Astrocyte (in vitro differentiated cells and primary cell): ENCODE measurements at regions not wholly inside any gene's neighbourhood (a gene's known extent, or its start where the extent isn't known, plus 50 kb on each side); places are given as distances from the start of the nearest gene placed in this dataset.

Experiments
- DNase-seq: peaks from one replicate; pipeline ENCODE4 v3.0.0-alpha.2; 2010; ENCODE audit warnings: low read depth
- FAIRE-seq: peaks from 2 replicates; lab custom pipeline; 2011; peaks lifted over from hg19 to GRCh38; lab: Jason Lieb, UNC
- H2AFZ ChIP-seq: 2 replicates; pipeline ENCODE4 v1.6.0; 2012; ENCODE audit warnings: low read depth, low read length, inconsistent platforms
- H3K27ac ChIP-seq: 2 replicates; pipeline ENCODE4 v1.5.1; 2011; ENCODE audit warnings: low read depth, low read length, inconsistent platforms
- H3K27me3 ChIP-seq: 2 replicates; pipeline ENCODE4 v1.6.0; 2011; ENCODE audit warnings: low read length, inconsistent platforms; ENCODE audit not compliant: insufficient read depth
- H3K36me3 ChIP-seq: 2 replicates; pipeline ENCODE4 v1.5.1; 2011; ENCODE audit warnings: low read length, inconsistent platforms; ENCODE audit not compliant: insufficient read depth
- H3K4me1 ChIP-seq: 2 replicates; pipeline ENCODE4 v1.5.1; 2011; ENCODE audit warnings: low read length, inconsistent platforms; ENCODE audit not compliant: insufficient read depth
- H3K4me2 ChIP-seq: 2 replicates; pipeline ENCODE4 v1.6.0; 2012; ENCODE audit warnings: low read length, inconsistent platforms
- H3K4me3 ChIP-seq: 2 replicates; pipeline ENCODE4 v1.5.1; 2011; ENCODE audit warnings: low read depth, mild to moderate bottlenecking, low read length, inconsistent platforms; ENCODE audit not compliant: insufficient read depth
- H3K79me2 ChIP-seq: 2 replicates; pipeline ENCODE4 v1.6.0; 2012; ENCODE audit warnings: mild to moderate bottlenecking, low read length, inconsistent platforms; ENCODE audit not compliant: insufficient read depth
- H3K9ac ChIP-seq: 2 replicates; pipeline ENCODE4 v1.6.0; 2012; ENCODE audit warnings: mild to moderate bottlenecking, low read length, inconsistent platforms
- H3K9me3 ChIP-seq: 2 replicates; pipeline ENCODE4 v1.5.1; 2012; ENCODE audit warnings: low read depth, mild to moderate bottlenecking, low read length, inconsistent platforms; ENCODE audit not compliant: insufficient read depth
- H4K20me1 ChIP-seq: 2 replicates; pipeline ENCODE4 v1.6.0; 2012; ENCODE audit warnings: low read length, inconsistent platforms; ENCODE audit not compliant: insufficient read depth
- H3K27ac Mint-ChIP-seq: one replicate; pipeline ENCODE4 v1.8.0; 2021; ENCODE audit warnings: mild to moderate bottlenecking, mixed read lengths; ENCODE audit not compliant: unreplicated experiment
- H3K27me3 Mint-ChIP-seq: one replicate; pipeline ENCODE4 v1.8.0; 2021; ENCODE audit warnings: low read depth, mixed read lengths; ENCODE audit not compliant: unreplicated experiment
- H3K36me3 Mint-ChIP-seq: one replicate; pipeline ENCODE4 v1.8.0; 2021; ENCODE audit warnings: low read depth, mixed read lengths; ENCODE audit not compliant: unreplicated experiment
- H3K4me1 Mint-ChIP-seq: one replicate; pipeline ENCODE4 v1.8.0; 2021; ENCODE audit warnings: low read depth, mixed read lengths; ENCODE audit not compliant: unreplicated experiment
- H3K4me3 Mint-ChIP-seq: one replicate; pipeline ENCODE4 v1.8.0; 2021; ENCODE audit warnings: mild to moderate bottlenecking, moderate library complexity, mixed read lengths; ENCODE audit not compliant: unreplicated experiment
- H3K9me3 Mint-ChIP-seq: one replicate; pipeline ENCODE4 v1.8.0; 2021; ENCODE audit warnings: mild to moderate bottlenecking, mixed read lengths; ENCODE audit not compliant: unreplicated experiment
- CTCF ChIP-seq: IDR thresholded peaks from 2 replicates; pipeline ENCODE4 v1.5.1; 2011; ENCODE audit warnings: low read depth, mild to moderate bottlenecking, inconsistent platforms, low read length, moderate library complexity; ENCODE audit not compliant: insufficient read depth
- EZH2 ChIP-seq: IDR thresholded peaks from 2 replicates; pipeline ENCODE4 v1.6.1; 2012; ENCODE audit warnings: mild to moderate bottlenecking, low read length, inconsistent platforms; ENCODE audit not compliant: insufficient read depth

GRCh38 chr14:49456589-49456988 lies 129.6 kb downstream of the RPS29 start:
- H3K27ac Mint-ChIP-seq, result no peak overlapping the region
- TF ChIP-seq EZH2, result no peak
- no peak for TF ChIP-seq CTCF
- no peaks in the 10 kb centered on the region for H3K4me1 ChIP-seq
- no peak overlapping the region for H2AFZ ChIP-seq
- H3K27me3 ChIP-seq, result peaks cover 6% of the 10 kb centered on the region
- no peaks in the 10 kb centered on the region for H3K9me3 ChIP-seq
- no peaks in the 10 kb centered on the region for H3K79me2 ChIP-seq
- no peak overlapping the region for H3K9ac ChIP-seq
- no peaks in the 10 kb centered on the region for H4K20me1 ChIP-seq
- H3K4me3 Mint-ChIP-seq, result no peak overlapping the region
- H3K36me3 Mint-ChIP-seq, result no peaks in the 10 kb centered on the region
- no peak overlapping the region for H3K27ac ChIP-seq
- no peak overlapping the region for H3K4me2 ChIP-seq
- no peak overlapping the region for H3K4me3 ChIP-seq
- H3K4me1 Mint-ChIP-seq, result no peaks in the 10 kb centered on the region
- no peaks in the 10 kb centered on the region for H3K36me3 ChIP-seq
- H3K9me3 Mint-ChIP-seq, result no peaks in the 10 kb centered on the region
- no peaks in the 10 kb centered on the region for H3K27me3 Mint-ChIP-seq
- DNase-seq (no peak), FAIRE-seq (no peak)

- Histone ChIP-seq H3K4me2 (no peak overlapping the region), H3K4me1 (no peaks in the 10 kb centered on the region), H2AFZ (no peak overlapping the region), H3K9ac (no peak overlapping the region), H3K27ac (no peak overlapping the region), H3K27me3 (no peaks in the 10 kb centered on the region), H3K4me3 (no peak overlapping the region), H3K36me3 (no peaks in the 10 kb centered on the region), H3K79me2 (no peaks in the 10 kb centered on the region), H3K9me3 (peaks cover 7% of the 10 kb centered on the region), H4K20me1 (no peaks in the 10 kb centered on the region)
- H3K9me3 Mint-ChIP-seq, result peaks cover 6% of the 10 kb centered on the region
- H3K27ac Mint-ChIP-seq, result no peak overlapping the region
- H3K4me3 Mint-ChIP-seq, result no peak overlapping the region
- H3K27me3 Mint-ChIP-seq, result no peaks in the 10 kb centered on the region
- FAIRE-seq (no peak), DNase-seq (no peak)
- peaks cover 3% of the 10 kb centered on the region for H3K36me3 Mint-ChIP-seq
- no peaks in the 10 kb centered on the region for H3K4me1 Mint-ChIP-seq
- TF ChIP-seq CTCF, result no peak
- TF ChIP-seq EZH2, result no peak
These were observed 134.2 kb downstream of the RPS29 start for GRCh38 chr14:49451938-49452337.

GRCh38 chr14:49449749-49450148 lies 136.4 kb downstream of the RPS29 start:
- Histone ChIP-seq H3K36me3 (no peaks in the 10 kb centered on the region), H4K20me1 (no peaks in the 10 kb centered on the region), H3K79me2 (no peaks in the 10 kb centered on the region), H3K9ac (no peak overlapping the region), H3K9me3 (peaks cover 7% of the 10 kb centered on the region), H3K4me1 (no peaks in the 10 kb centered on the region), H2AFZ (no peak overlapping the region), H3K27ac (no peak overlapping the region), H3K4me2 (no peak overlapping the region), H3K4me3 (no peak overlapping the region), H3K27me3 (no peaks in the 10 kb centered on the region)
- no peak overlapping the region for H3K4me3 Mint-ChIP-seq
- H3K9me3 Mint-ChIP-seq, result peaks cover 6% of the 10 kb centered on the region
- FAIRE-seq (no peak), DNase-seq (no peak)
- peaks cover 3% of the 10 kb centered on the region for H3K36me3 Mint-ChIP-seq
- H3K27ac Mint-ChIP-seq, result no peak overlapping the region
- H3K27me3 Mint-ChIP-seq, result no peaks in the 10 kb centered on the region
- TF ChIP-seq EZH2 (no peak), CTCF (no peak)
- H3K4me1 Mint-ChIP-seq, result no peaks in the 10 kb centered on the region
